Naive thymus-derived CD8-positive, alpha-beta T cell (primary cell): ENCODE measurements at regions not wholly inside any gene's neighbourhood (a gene's known extent, or its start where the extent isn't known, plus 50 kb on each side); places are given as distances from the start of the nearest gene placed in this dataset.
"Not testable (repeated sequence)": the region's sequence is repeated elsewhere in the genome, so short reads cannot be mapped to it uniquely, and the experiment has no call there.

Source experiments
- ATAC-seq, 2 donors: fragments of 150-1000 bp; cut with Tn5 transposase in 1 of 2; sonication (Bioruptor Pico), chemical (Tn5 transposase) in 1 of 2; 1 replicate in 1 of 2; 2 replicates in 1 of 2; pipeline ENCODE4 v1.10.0; 2021; ENCODE audit warnings: mild to moderate bottlenecking in 2 of 2, moderate library complexity in 2 of 2
- POLR2A ChIA-PET: fragments of 350-600 bp; sonication (Branson Sonifier 250); formaldehyde crosslinking; loops from one replicate; lab custom pipeline; 2021; ENCODE audit warnings: antibody characterized with exemption; lab: Charles Lee
- DNase-seq, 10 donors: peaks; one replicate each; pipeline versions ENCODE4 v3.0.0 to v3.0.0-alpha.2; 2020 to 2022
- H3K27ac Mint-ChIP-seq, 10 donors: one replicate each; pipeline ENCODE4 v1.8.0; 2020 to 2022; ENCODE audit warnings: mild to moderate bottlenecking in 10 of 10, mixed read lengths in 10 of 10, moderate library complexity in 4 of 10, inconsistent platforms in 1 of 10
- H3K27me3 Mint-ChIP-seq, 5 donors: one replicate each; pipeline ENCODE4 v1.8.0; 2021 to 2022; ENCODE audit warnings: mixed read lengths in 5 of 5
- H3K36me3 Mint-ChIP-seq, 3 donors: one replicate each; pipeline ENCODE4 v1.8.0; 2020 to 2022; ENCODE audit warnings: mixed read lengths in 3 of 3, mild to moderate bottlenecking in 2 of 3, inconsistent platforms in 1 of 3
- H3K4me1 Mint-ChIP-seq, 4 donors: one replicate each; pipeline ENCODE4 v1.8.0; 2021 to 2022; ENCODE audit warnings: mixed read lengths in 4 of 4
- H3K4me3 Mint-ChIP-seq, 10 donors: one replicate each; pipeline ENCODE4 v1.8.0; 2020 to 2022; ENCODE audit warnings: mild to moderate bottlenecking in 10 of 10, mixed read lengths in 10 of 10, moderate library complexity in 6 of 10, inconsistent platforms in 1 of 10
- H3K9me3 Mint-ChIP-seq, 9 donors: one replicate each; pipeline ENCODE4 v1.8.0; 2020 to 2022; ENCODE audit warnings: mixed read lengths in 9 of 9, mild to moderate bottlenecking in 3 of 9, inconsistent platforms in 1 of 9, moderate library complexity in 1 of 9

DNA sequence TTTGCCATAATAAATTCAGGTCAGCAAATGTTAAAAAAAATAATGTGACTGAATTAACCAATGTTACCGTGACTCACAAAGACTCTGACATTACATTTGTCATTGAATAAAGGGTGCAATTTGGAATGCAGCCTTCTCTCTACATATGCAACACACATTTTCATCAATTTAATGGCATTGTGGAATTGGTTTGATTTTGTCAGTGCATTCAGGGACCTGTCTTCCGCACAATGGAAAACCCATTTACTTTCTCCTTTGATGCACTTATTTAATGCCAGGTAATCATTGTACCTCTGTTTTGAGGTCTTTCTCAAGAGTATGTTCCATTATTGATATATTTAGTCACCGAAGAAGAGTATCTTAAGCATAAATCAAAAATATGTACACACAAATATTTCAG, 1099.3 kb downstream of the SOCS6 start:
- Mint-ChIP-seq H3K27me3 (peaks cover 0 to 8% (median 2%) of the 10 kb centered on the region in 5 donors), H3K27ac (no peak overlapping the region), H3K9me3 (peaks cover 0 to 2% (median 0%) of the 10 kb centered on the region in 9 donors), H3K4me1 (no peaks in the 10 kb centered on the region), H3K36me3 (no peaks in the 10 kb centered on the region), H3K4me3 (no peak overlapping the region)
- DNase-seq: no peak
- POLR2A ChIA-PET: no interaction called here
- no peak for ATAC-seq

DNA sequence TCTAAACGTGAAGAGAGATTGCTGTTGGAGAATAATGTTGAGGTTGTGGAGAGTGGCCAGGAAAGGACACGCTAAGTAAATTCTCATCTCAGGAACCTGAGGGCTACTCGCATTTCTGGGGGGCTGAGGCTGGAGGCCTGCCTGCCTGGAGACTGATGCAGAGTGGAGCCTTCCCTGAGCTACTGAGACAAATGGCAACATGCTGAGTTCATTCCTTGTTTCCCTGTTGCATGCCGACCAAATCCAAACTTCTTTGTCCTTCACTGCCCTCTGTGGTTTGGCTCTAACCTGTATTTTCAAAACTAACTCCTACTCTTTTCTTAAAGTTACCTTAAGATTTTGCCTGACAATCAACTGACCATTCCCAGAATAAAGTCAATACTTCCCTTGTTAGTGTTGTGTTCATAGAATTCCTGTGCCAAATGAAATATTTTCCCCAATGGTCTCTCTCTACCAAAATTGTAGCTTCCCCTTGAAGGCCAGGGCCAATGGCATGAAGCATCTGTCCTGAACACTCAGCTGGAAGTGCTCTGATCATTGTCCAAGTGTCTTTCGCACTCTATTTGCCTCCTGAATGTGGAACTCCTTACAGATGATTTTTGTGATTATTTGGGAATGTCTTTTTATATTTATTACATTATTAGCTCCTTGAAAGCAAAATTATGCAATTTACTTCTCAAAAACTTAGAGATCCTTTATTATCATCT, 1085.6 kb downstream of the SOCS6 start:
- Mint-ChIP-seq H3K27me3 (peaks cover 0 to 3% (median 0%) of the 10 kb centered on the region in 5 donors), H3K27ac (no peak overlapping the region), H3K4me1 (no peaks in the 10 kb centered on the region), H3K4me3 (no peak overlapping the region), H3K9me3 (peaks cover 0 to 4% (median 0%) of the 10 kb centered on the region in 9 donors), H3K36me3 (no peaks in the 10 kb centered on the region)
- ATAC-seq (no peak), DNase-seq (no peak)
- POLR2A ChIA-PET: no interaction called here

DNA sequence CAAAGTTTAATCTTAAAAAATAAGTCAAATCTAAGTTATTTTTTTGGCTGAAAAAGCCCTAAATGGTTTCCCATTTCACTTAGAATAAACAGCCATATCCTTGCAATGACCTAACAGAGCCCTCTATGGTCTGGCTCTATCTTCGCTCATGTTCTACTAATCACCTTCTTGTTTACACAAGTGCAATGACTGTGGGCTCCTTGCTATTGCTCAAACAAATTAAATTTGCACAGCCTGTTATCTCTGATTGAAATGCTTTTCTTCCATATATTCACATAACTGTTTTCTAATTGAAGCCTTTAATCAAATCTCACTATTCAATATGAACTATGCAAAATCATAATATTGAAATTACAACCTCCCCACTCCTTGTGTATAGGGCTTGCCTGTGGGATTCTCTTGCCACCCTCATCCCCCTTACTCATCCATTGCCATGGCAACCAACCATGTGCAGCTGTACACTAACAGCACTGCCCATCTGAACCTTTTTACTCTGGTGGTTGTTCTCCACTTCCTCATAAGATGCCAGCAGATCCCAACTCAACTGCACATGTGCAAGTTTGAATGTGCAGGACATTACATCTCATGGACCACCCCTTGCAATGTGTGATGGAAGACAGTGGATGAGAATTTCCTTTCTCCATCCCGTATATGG, 1083.2 kb downstream of the SOCS6 start:
- H3K36me3 Mint-ChIP-seq: peaks cover 0 to 5% (median 0%) of the 10 kb centered on the region in 3 donors
- peaks cover 0 to 2% (median 0%) of the 10 kb centered on the region in 5 donors for H3K27me3 Mint-ChIP-seq
- ATAC-seq (no peak), DNase-seq (no peak)
- no peaks in the 10 kb centered on the region for H3K4me1 Mint-ChIP-seq
- no peak overlapping the region for H3K4me3 Mint-ChIP-seq
- H3K27ac Mint-ChIP-seq: no peak overlapping the region
- POLR2A ChIA-PET: no interaction called here
- peaks cover 0 to 18% (median 7%) of the 10 kb centered on the region in 9 donors for H3K9me3 Mint-ChIP-seq

DNA sequence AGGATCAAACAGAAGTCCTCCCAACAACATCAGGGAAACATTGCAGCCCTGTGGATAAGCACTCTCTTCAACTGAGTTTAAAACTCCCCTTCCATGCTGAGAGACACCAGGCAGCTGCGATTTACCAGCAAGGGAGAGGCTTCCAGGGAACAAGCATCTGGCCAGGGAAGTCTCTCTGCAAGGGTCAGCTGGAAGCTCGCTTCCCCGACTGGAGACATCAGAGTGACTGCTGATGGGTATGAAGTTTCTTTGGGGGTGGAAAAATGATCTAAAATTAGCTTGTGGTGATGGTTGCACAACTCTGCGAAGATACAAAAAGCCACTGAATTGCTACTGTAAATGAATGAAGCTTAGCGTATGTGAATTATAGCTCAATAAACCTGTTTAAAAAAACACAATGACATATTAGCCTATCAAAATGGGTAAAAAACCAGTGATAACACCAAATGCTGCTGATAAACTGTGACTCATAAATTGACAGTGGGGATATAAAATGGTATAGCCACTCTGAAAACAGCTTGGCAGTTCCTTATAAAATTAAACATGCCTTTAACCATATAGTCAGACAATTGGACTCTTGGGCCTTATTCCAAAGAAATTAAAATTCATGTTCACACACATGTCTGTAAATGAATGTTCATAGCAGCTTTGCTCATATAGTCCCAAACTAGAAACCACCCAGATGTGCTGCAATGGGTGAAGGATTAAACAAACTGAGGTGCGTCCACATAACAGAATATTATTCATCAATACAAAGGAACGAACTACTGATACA, 1082.0 kb downstream of the SOCS6 start:
- ATAC-seq (no peak), DNase-seq (no peak)
- no peak overlapping the region for H3K27ac Mint-ChIP-seq
- peaks cover 0 to 13% (median 0%) of the 10 kb centered on the region in 3 donors for H3K36me3 Mint-ChIP-seq
- H3K27me3 Mint-ChIP-seq: peaks cover 0 to 2% (median 0%) of the 10 kb centered on the region in 5 donors
- peaks cover 3 to 27% (median 17%) of the 10 kb centered on the region in 9 donors for H3K9me3 Mint-ChIP-seq
- POLR2A ChIA-PET: no interaction called here
- H3K4me3 Mint-ChIP-seq: no peak overlapping the region
- no peaks in the 10 kb centered on the region for H3K4me1 Mint-ChIP-seq

DNA sequence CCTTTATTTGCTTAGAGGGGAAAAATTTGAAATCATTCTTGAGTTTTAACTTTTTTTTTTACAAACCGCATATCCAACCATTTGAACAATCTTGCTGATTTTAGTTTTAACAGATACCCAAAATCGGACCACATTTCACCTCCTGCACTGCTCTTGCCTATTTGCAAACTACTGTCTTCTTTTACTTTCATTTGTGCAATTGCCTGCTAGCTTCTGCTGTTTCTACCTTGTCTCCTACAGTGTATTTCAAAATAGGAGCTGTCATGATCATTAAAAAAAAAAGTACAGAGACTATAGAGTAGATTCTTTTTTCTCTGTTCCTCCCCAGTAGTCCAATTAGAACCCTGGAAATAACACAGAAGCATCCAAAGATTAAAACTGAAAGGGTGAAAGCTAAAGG, 1081.2 kb downstream of the SOCS6 start:
- H3K36me3 Mint-ChIP-seq: peaks cover 0 to 13% (median 0%) of the 10 kb centered on the region in 3 donors
- no peak overlapping the region for H3K4me3 Mint-ChIP-seq
- H3K27ac Mint-ChIP-seq: no peak overlapping the region
- peaks cover 0 to 2% (median 0%) of the 10 kb centered on the region in 5 donors for H3K27me3 Mint-ChIP-seq
- no peaks in the 10 kb centered on the region for H3K4me1 Mint-ChIP-seq
- no peak for DNase-seq
- ATAC-seq: no peak
- POLR2A ChIA-PET: no interaction called here
- peaks cover 3 to 30% (median 17%) of the 10 kb centered on the region in 9 donors for H3K9me3 Mint-ChIP-seq

DNA sequence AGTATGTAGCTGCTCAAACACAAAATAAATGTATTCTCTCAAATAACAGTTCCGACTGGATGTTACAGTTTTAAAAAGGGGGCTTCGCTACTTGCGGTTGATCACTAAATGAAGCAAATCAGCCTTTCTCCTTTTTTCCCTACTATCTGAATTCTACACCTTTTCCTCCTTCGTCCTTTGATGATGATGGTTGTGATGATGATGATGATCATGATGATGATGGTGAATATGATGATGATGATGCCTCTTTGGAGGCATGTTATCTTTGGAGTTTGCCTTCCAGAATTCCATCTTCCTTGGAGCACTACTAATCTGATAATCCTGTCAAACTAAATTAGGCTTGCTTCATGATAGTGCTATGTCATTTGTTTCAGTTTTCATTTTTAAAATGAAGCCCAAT, 1073.3 kb downstream of the SOCS6 start:
- DNase-seq: no peak
- Mint-ChIP-seq H3K36me3 (peaks cover 0 to 8% (median 0%) of the 10 kb centered on the region in 3 donors), H3K4me1 (no peaks in the 10 kb centered on the region), H3K4me3 (no peak overlapping the region), H3K9me3 (peaks cover 13 to 29% (median 17%) of the 10 kb centered on the region in 9 donors), H3K27me3 (peaks cover 0 to 15% (median 0%) of the 10 kb centered on the region in 5 donors), H3K27ac (no peak overlapping the region)
- POLR2A ChIA-PET: no interaction called here
- no peak for ATAC-seq

DNA sequence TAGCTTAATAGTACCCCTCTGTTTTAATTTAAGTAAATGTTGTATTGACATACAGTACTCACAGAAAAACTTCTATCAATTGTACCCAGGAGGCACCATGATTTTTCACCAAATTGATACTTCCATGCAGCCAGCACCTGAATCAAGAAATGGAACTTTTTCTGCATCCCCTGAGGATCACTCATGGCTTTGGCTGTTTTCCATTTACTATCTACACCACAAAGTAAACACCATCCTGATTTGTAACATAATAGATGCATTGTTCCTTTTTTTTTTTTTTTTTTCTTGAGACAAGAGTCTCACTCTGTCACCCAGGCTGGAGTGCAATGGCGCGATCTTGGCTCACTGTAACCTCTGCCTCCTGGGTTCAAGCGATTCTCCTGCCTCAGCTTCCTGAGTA, 1066.8 kb downstream of the SOCS6 start:
- POLR2A ChIA-PET, DNase-seq, H3K36me3 Mint-ChIP-seq, H3K27ac Mint-ChIP-seq, H3K4me3 Mint-ChIP-seq, ATAC-seq, H3K9me3 Mint-ChIP-seq, H3K27me3 Mint-ChIP-seq, H3K4me1 Mint-ChIP-seq: not testable (repeated sequence)

DNA sequence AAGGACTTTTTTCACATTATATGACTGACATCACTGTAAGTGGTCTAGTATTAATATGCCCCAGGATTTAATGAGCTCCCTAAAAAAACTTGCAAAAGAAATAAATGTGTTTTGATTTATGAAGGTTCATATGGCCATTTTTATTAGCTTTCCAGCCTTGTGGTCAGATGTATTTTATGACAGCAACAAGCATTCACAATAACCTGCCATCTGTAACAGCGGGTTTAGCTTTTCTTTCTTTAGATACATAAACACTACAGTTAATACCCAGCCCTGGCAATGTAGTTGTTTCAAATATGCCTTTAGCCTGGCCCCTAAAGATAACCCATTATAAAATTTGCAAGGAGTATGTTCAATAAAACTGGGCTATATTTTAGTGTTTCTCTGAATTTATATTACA, 1063.8 kb downstream of the SOCS6 start:
- Mint-ChIP-seq H3K27ac (no peak overlapping the region), H3K9me3 (peaks cover 0 to 3% (median 0%) of the 10 kb centered on the region in 9 donors), H3K4me3 (no peak overlapping the region), H3K4me1 (no peaks in the 10 kb centered on the region), H3K27me3 (no peaks in the 10 kb centered on the region), H3K36me3 (no peaks in the 10 kb centered on the region)
- DNase-seq (no peak), ATAC-seq (no peak)
- POLR2A ChIA-PET: no interaction called here

DNA sequence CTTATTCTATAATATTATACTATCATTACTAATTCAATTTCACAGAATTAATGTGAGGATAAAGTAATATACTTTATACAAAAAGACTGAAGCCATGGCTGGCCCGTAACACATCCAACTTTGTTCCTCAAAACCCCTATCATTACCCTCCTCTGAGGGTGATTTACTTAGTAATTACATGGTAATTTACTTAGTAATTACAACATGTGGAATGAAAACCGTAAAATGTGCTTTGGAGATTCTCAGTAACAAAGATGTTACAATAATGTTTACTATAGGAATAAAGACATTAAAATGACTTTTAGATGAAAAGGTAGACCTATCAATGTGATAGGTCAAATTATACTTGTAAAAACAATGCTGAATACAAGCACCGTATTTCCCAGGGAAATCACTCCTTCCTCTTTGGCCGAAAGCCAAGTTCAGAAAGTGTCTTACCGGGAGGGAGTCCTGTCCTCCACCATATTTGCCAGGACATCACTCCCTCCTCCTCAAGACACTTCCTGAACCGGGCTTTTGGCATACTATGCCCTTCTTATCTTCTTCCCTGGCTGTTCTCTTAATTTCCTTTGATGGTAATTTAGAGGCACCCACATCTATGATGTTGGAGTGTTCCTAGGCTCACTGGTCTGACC, 1047.8 kb downstream of the SOCS6 start:
- Mint-ChIP-seq H3K4me3 (no peak overlapping the region), H3K9me3 (peaks cover 0 to 2% (median 0%) of the 10 kb centered on the region in 9 donors), H3K27ac (no peak overlapping the region), H3K4me1 (peaks cover 0 to 1% (median 0%) of the 10 kb centered on the region in 4 donors), H3K27me3 (peaks cover 0 to 5% (median 0%) of the 10 kb centered on the region in 5 donors), H3K36me3 (no peaks in the 10 kb centered on the region)
- ATAC-seq: no peak
- POLR2A ChIA-PET: no interaction called here
- no peak for DNase-seq

DNA sequence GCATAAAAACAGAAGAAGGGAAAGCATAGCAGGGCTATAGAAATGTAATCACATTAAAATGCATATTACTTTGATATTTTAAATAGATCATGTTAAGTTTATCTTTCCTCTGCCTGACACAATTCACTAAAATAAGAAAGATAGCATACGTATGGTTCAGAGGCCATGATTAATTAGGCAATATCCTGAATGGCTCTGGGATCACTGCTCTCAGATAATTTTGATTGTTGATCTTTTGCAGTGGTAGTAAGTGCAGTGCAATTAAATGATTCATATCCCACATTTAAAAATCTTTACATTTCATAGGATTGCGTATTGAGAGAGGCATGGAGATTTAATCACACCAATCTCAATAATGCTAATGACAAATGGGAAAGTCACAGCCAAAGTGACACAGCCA, 1040.7 kb downstream of the SOCS6 start:
- Mint-ChIP-seq H3K27ac (no peak overlapping the region), H3K4me1 (peaks cover 0 to 1% (median 0%) of the 10 kb centered on the region in 4 donors), H3K4me3 (no peak overlapping the region), H3K36me3 (no peaks in the 10 kb centered on the region), H3K9me3 (peaks cover 0 to 8% (median 0%) of the 10 kb centered on the region in 9 donors), H3K27me3 (peaks cover 0 to 3% (median 0%) of the 10 kb centered on the region in 5 donors)
- ATAC-seq (no peak), DNase-seq (no peak)
- POLR2A ChIA-PET: no interaction called here

DNA sequence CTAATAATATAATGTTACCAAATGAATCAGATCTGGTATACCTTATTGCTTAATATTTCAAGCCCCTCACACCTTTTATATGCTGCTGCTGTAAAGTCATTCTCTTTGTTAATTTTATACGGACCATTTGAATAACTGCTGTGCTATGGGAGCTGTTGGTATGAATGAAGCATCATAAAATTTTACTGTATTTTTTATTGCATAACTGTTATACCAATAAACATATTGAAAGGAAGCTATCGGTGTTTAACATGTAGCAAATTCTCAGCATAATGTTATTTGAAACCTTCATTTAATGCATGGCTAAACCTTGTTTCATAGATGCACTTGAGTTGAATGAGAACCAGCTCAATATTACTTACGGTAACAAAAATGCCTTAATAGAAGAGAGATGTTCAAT, 1040.3 kb downstream of the SOCS6 start:
- ATAC-seq (no peak), DNase-seq (no peak)
- Mint-ChIP-seq H3K27ac (no peak overlapping the region), H3K9me3 (peaks cover 0 to 8% (median 0%) of the 10 kb centered on the region in 9 donors), H3K36me3 (no peaks in the 10 kb centered on the region), H3K4me3 (no peak overlapping the region), H3K4me1 (peaks cover 0 to 1% (median 0%) of the 10 kb centered on the region in 4 donors), H3K27me3 (peaks cover 0 to 3% (median 0%) of the 10 kb centered on the region in 5 donors)
- POLR2A ChIA-PET: no interaction called here

DNA sequence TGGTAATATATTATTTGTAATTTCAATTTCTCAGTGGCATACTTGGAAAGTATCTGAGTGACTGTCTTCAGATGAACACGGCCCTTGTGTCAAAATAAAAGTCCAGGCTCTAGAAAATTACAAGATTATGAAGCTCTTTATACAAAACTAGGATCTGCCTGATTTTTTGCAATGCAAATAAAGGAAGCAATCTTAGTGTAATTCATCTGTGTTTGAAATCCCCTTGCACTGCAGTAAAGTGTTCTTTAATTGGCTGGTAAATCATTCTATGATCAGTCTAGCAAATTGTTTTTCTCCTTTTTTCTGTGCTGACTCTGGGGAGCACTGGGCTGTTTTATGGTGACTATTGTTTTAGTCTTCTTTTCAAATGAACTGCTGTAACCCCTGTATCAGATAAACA, 1039.0 kb downstream of the SOCS6 start:
- POLR2A ChIA-PET: no interaction called here
- Mint-ChIP-seq H3K27ac (no peak overlapping the region), H3K9me3 (peaks cover 0 to 8% (median 0%) of the 10 kb centered on the region in 9 donors), H3K27me3 (peaks cover 0 to 3% (median 0%) of the 10 kb centered on the region in 5 donors), H3K36me3 (no peaks in the 10 kb centered on the region), H3K4me1 (peaks cover 0 to 1% (median 0%) of the 10 kb centered on the region in 4 donors), H3K4me3 (no peak overlapping the region)
- DNase-seq (no peak), ATAC-seq (no peak)
